ENCODE measurements at regions not wholly inside any gene's neighbourhood (a gene's known extent, or its start where the extent isn't known, plus 50 kb on each side); places are given as distances from the start of the nearest gene placed in this dataset.

- Histone ChIP-seq H3K4me3 (replicated peaks; ENCODE audit: insufficient read depth, low read length) (no peak overlapping the region), H3K27me3 (ENCODE audit: insufficient read depth, poor library complexity, severe bottlenecking) (no peaks in the 10 kb centered on the region), H3K27ac (replicated peaks) (no peak overlapping the region)
- DNase-seq (ENCODE audit: low read depth in 1 of 2, low spot score in 1 of 2), result no peak
- TF ChIP-seq POLR2AphosphoS5 (IDR thresholded peaks at IDR 0.05; ENCODE audit: low read depth) (no peak), SPI1 (IDR thresholded peaks at IDR 0.05; ENCODE audit: borderline replicate concordance, low read depth) (no peak), GABPA (IDR thresholded peaks at IDR 0.05; ENCODE audit: low read depth) (no peak), REST (IDR thresholded peaks at IDR 0.05; ENCODE audit: insufficient replicate concordance, low read depth) (no peak), CTCF (IDR thresholded peaks at IDR 0.05; ENCODE audit: insufficient read depth, low read length) (no peak)
These were observed 593.0 kb downstream of the UQCRFS1 start for GRCh38 chr19:28619816-28620429.

GRCh38 chr19:28618504-28618903 lies 594.4 kb downstream of the UQCRFS1 start:
- no peak overlapping the region for H3K4me3 ChIP-seq (replicated peaks; ENCODE audit: insufficient read depth, low read length)
- TF ChIP-seq REST (IDR thresholded peaks at IDR 0.05; ENCODE audit: insufficient replicate concordance, low read depth) (no peak), GABPA (IDR thresholded peaks at IDR 0.05; ENCODE audit: low read depth) (no peak), POLR2AphosphoS5 (IDR thresholded peaks at IDR 0.05; ENCODE audit: low read depth) (no peak), CTCF (IDR thresholded peaks at IDR 0.05; ENCODE audit: insufficient read depth, low read length) (no peak), SPI1 (IDR thresholded peaks at IDR 0.05; ENCODE audit: borderline replicate concordance, low read depth) (no peak)
- H3K27me3 ChIP-seq (ENCODE audit: insufficient read depth, poor library complexity, severe bottlenecking), result no peaks in the 10 kb centered on the region
- H3K27ac ChIP-seq (replicated peaks), result no peak overlapping the region
- DNase-seq (ENCODE audit: low read depth in 1 of 2, low spot score in 1 of 2), result no peak

GRCh38 chr19:28615966-28616365 lies 597.0 kb downstream of the UQCRFS1 start:
- no peak overlapping the region for H3K4me3 ChIP-seq (replicated peaks; ENCODE audit: insufficient read depth, low read length)
- no peak for DNase-seq (ENCODE audit: low read depth in 1 of 2, low spot score in 1 of 2)
- no peak overlapping the region for H3K27ac ChIP-seq (replicated peaks)
- no peaks in the 10 kb centered on the region for H3K27me3 ChIP-seq (ENCODE audit: insufficient read depth, poor library complexity, severe bottlenecking)
- TF ChIP-seq SPI1 (IDR thresholded peaks at IDR 0.05; ENCODE audit: borderline replicate concordance, low read depth) (no peak), GABPA (IDR thresholded peaks at IDR 0.05; ENCODE audit: low read depth) (no peak), REST (IDR thresholded peaks at IDR 0.05; ENCODE audit: insufficient replicate concordance, low read depth) (no peak), POLR2AphosphoS5 (IDR thresholded peaks at IDR 0.05; ENCODE audit: low read depth) (no peak), CTCF (IDR thresholded peaks at IDR 0.05; ENCODE audit: insufficient read depth, low read length) (no peak)
